Activated B cell treated with CpG ODN at 0.5 μM for 24 hours (primary cell): ENCODE measurements at regions not wholly inside any gene's neighbourhood (a gene's known extent, or its start where the extent isn't known, plus 50 kb on each side); places are given as distances from the start of the nearest gene placed in this dataset.

Experiments used
- ATAC-seq: fragments of 200-7000 bp; cut with Tn5 transposase; one replicate; pipeline ENCODE4 v1.10.0; 2021; ENCODE audit warnings: low read depth, mild to moderate bottlenecking, moderate library complexity
- CTCF ChIA-PET: fragments of 350-600 bp; sonication (Branson Sonifier 250); formaldehyde crosslinking; loops from one replicate; lab custom pipeline; 2021; ENCODE audit warnings: antibody characterized with exemption; lab: Charles Lee
- POLR2A ChIA-PET: fragments of 350-600 bp; sonication (Branson Sonifier 250); formaldehyde crosslinking; loops from one replicate; lab custom pipeline; 2021; ENCODE audit warnings: antibody characterized with exemption; lab: Charles Lee
- DNase-seq: peaks from one replicate; pipeline ENCODE4 v3.0.0; 2022
- H3K27ac Mint-ChIP-seq: one replicate; pipeline ENCODE4 v1.8.0; 2020; ENCODE audit warnings: mixed read lengths
- H3K27me3 Mint-ChIP-seq: one replicate; pipeline ENCODE4 v1.8.0; 2021; ENCODE audit warnings: mixed read lengths
- H3K36me3 Mint-ChIP-seq: one replicate; pipeline ENCODE4 v1.8.0; 2021; ENCODE audit warnings: low read depth, mixed read lengths
- H3K4me1 Mint-ChIP-seq: one replicate; pipeline ENCODE4 v1.8.0; 2021; ENCODE audit warnings: mixed read lengths
- H3K4me3 Mint-ChIP-seq: one replicate; pipeline ENCODE4 v1.8.0; 2020; ENCODE audit warnings: mild to moderate bottlenecking, mixed read lengths
- H3K9me3 Mint-ChIP-seq: one replicate; pipeline ENCODE4 v1.8.0; 2020; ENCODE audit warnings: mixed read lengths
- CTCF ChIP-seq: fragments of 200-600 bp; IDR thresholded peaks from one replicate; pipeline ENCODE4 v1.8.0; 2022; ENCODE audit warnings: antibody characterized with exemption, mild to moderate bottlenecking
- intact Hi-C: fragments of 100-400 bp; cut with micrococcal nuclease; formaldehyde crosslinking; loops from one replicate; pipeline ENCODE4 v1.15.1; 2024

- H3K9me3 Mint-ChIP-seq, result no peaks in the 10 kb centered on the region
- no peak overlapping the region for H3K4me3 Mint-ChIP-seq
- H3K27me3 Mint-ChIP-seq, result no peaks in the 10 kb centered on the region
- CTCF ChIA-PET, result no interaction called here
- ATAC-seq, result no peak
- no peak for DNase-seq
- no peaks in the 10 kb centered on the region for H3K36me3 Mint-ChIP-seq
- POLR2A ChIA-PET, result no interaction called here
- intact Hi-C loops, result no loop called here
- TF ChIP-seq CTCF, result no peak
- H3K4me1 Mint-ChIP-seq, result peaks cover 17% of the 10 kb centered on the region
- no peak overlapping the region for H3K27ac Mint-ChIP-seq
Observed at GRCh38 chr20:1833728-1834726, 61.2 kb upstream of the SIRPA start.

GRCh38 chr20:1833216-1833615, 62.0 kb upstream of the SIRPA start:
- no peak for TF ChIP-seq CTCF
- POLR2A ChIA-PET, result interaction anchor here (1.2 kb wide), 1 partner anchor 12 kb away, joined by 3 read pairs; no protein-coding TSS in a partner anchor

GRCh38 chr20:1832634-1833033, 62.6 kb upstream of the SIRPA start:
- no peak for TF ChIP-seq CTCF
- DNase-seq (no peak), ATAC-seq (no peak)
- Mint-ChIP-seq H3K27ac (no peak overlapping the region), H3K4me3 (no peak overlapping the region), H3K36me3 (no peaks in the 10 kb centered on the region), H3K9me3 (no peaks in the 10 kb centered on the region), H3K4me1 (peaks cover 25% of the 10 kb centered on the region), H3K27me3 (no peaks in the 10 kb centered on the region)
- ChIA-PET POLR2A (interaction anchor here (1.2 kb wide), 1 partner anchor 12 kb away, joined by 3 read pairs; no protein-coding TSS in a partner anchor), CTCF (no interaction called here)
- intact Hi-C loops, result no loop called here

More at GRCh38 chr20:1833216-1833615, 62.0 kb upstream of the SIRPA start:
- ATAC-seq (no peak), DNase-seq (no peak)
- intact Hi-C loops, result no loop called here
- H3K27ac Mint-ChIP-seq, result no peak overlapping the region
- no peak overlapping the region for H3K4me3 Mint-ChIP-seq
- H3K4me1 Mint-ChIP-seq, result peaks cover 24% of the 10 kb centered on the region
- no peaks in the 10 kb centered on the region for H3K9me3 Mint-ChIP-seq
- CTCF ChIA-PET, result no interaction called here
- no peaks in the 10 kb centered on the region for H3K36me3 Mint-ChIP-seq
- no peaks in the 10 kb centered on the region for H3K27me3 Mint-ChIP-seq

- intact Hi-C loops, result no loop called here
- no peak for TF ChIP-seq CTCF
- ChIA-PET POLR2A (no interaction called here), CTCF (interaction anchor here (0.6 kb wide), 1 partner anchor 35 kb away, joined by 3 read pairs; no protein-coding TSS in a partner anchor)
- no peak for ATAC-seq
- Mint-ChIP-seq H3K4me1 (peaks cover 25% of the 10 kb centered on the region), H3K36me3 (no peaks in the 10 kb centered on the region), H3K27me3 (no peaks in the 10 kb centered on the region), H3K4me3 (no peak overlapping the region), H3K9me3 (no peaks in the 10 kb centered on the region), H3K27ac (no peak overlapping the region)
- DNase-seq, result no peak
Observed at GRCh38 chr20:1831606-1832005, 63.6 kb upstream of the SIRPA start.

- H3K27me3 Mint-ChIP-seq, result no peaks in the 10 kb centered on the region
- H3K4me1 Mint-ChIP-seq, result peaks cover 25% of the 10 kb centered on the region
- DNase-seq (no peak), ATAC-seq (no peak)
- no peak for TF ChIP-seq CTCF
- intact Hi-C loops, result no loop called here
- H3K36me3 Mint-ChIP-seq, result no peaks in the 10 kb centered on the region
- no peak overlapping the region for H3K4me3 Mint-ChIP-seq
- CTCF ChIA-PET, result interaction anchor here (0.6 kb wide), 1 partner anchor 34 kb away, joined by 3 read pairs; no protein-coding TSS in a partner anchor
- no peaks in the 10 kb centered on the region for H3K9me3 Mint-ChIP-seq
- POLR2A ChIA-PET, result no interaction called here
- H3K27ac Mint-ChIP-seq, result no peak overlapping the region
Observed at GRCh38 chr20:1831096-1831495, 64.1 kb upstream of the SIRPA start.
